ENCODE measurements at regions not wholly inside any gene's neighbourhood (a gene's known extent, or its start where the extent isn't known, plus 50 kb on each side); places are given as distances from the start of the nearest gene placed in this dataset.
"Not testable (repeated sequence)": the region's sequence is repeated elsewhere in the genome, so short reads cannot be mapped to it uniquely, and the experiment has no call there.

- TF ChIP-seq ZNF532 (CRISPR knock-in tag; IDR thresholded peaks at IDR 0.05; ENCODE audit: borderline replicate concordance) (no peak), NFE2L1 (CRISPR knock-in tag; IDR thresholded peaks at IDR 0.05) (no peak)
These were observed 112.3 kb upstream of the KLF12 start (continued) for GRCh38 chr13:74246487-74246886.

- Mint-ChIP-seq H3K4me1 (peaks cover 6% of the 10 kb centered on the region), H3K27me3 (ENCODE audit: low read depth) (no peaks in the 10 kb centered on the region), H3K4me3 (no peak overlapping the region), H3K27ac (no peak overlapping the region), H3K36me3 (0 out of 2 replicates have a peak, but pooled peaks cover 3% of the 10 kb centered on the region), H3K9me3 (peaks cover 16% of the 10 kb centered on the region)
- no peak for ATAC-seq
- POLR2A ChIA-PET, result no interaction called here
- TF ChIP-seq GABPB1 (CRISPR knock-in tag; IDR thresholded peaks at IDR 0.05) (no peak), ZNF416 (CRISPR knock-in tag; IDR thresholded peaks at IDR 0.05) (no peak), NR1H2 (CRISPR knock-in tag; IDR thresholded peaks at IDR 0.05) (no peak), ZNF281 (CRISPR knock-in tag; IDR thresholded peaks at IDR 0.05) (no peak), CBFB (CRISPR knock-in tag; IDR thresholded peaks at IDR 0.05; ENCODE audit: low read depth) (no peak), NR2C2 (CRISPR knock-in tag; IDR thresholded peaks at IDR 0.05) (no peak), STAT6 (CRISPR knock-in tag; conservative IDR thresholded peaks at IDR 0.05; ENCODE audit: low read depth) (no peak), AR (CRISPR knock-in tag; IDR thresholded peaks at IDR 0.05) (no peak), FOXK1 (CRISPR knock-in tag; IDR thresholded peaks at IDR 0.05) (no peak), ESRRA (CRISPR knock-in tag; IDR thresholded peaks at IDR 0.05; ENCODE audit: borderline replicate concordance) (no peak), PRDM15 (CRISPR knock-in tag; IDR thresholded peaks at IDR 0.05) (no peak), SP1 (CRISPR knock-in tag; conservative IDR thresholded peaks at IDR 0.05) (no peak)
- CTCF ChIA-PET, result no interaction called here
- no peak for DNase-seq (ENCODE audit: low spot score)
These were observed 109.7 kb upstream of the KLF12 start for GRCh38 chr13:74243637-74244526.

GRCh38 chr13:74241343-74241742 lies 107.1 kb upstream of the KLF12 start:
- CTCF ChIA-PET; ATAC-seq; H3K27me3 Mint-ChIP-seq (ENCODE audit: low read depth); H3K4me1 Mint-ChIP-seq; H3K36me3 Mint-ChIP-seq; POLR2A ChIA-PET; H3K27ac Mint-ChIP-seq: not testable (repeated sequence)
- Mint-ChIP-seq H3K9me3 (peaks cover 11% of the 10 kb centered on the region; the same call in 1 of the 2 replicates), H3K4me3 (peak overlapping the region; percentile 65)
- peak; percentile 59 for DNase-seq (ENCODE audit: low spot score)

All from WTC11 (cell line).